B cell (primary cell): ENCODE measurements at regions not wholly inside any gene's neighbourhood (a gene's known extent, or its start where the extent isn't known, plus 50 kb on each side); places are given as distances from the start of the nearest gene placed in this dataset.

ENCODE experiments used
- ATAC-seq: fragments of 200-7000 bp; cut with Tn5 transposase; one replicate; pipeline ENCODE4 v1.10.0; 2021; ENCODE audit warnings: low read depth, mild to moderate bottlenecking, moderate number of reproducible peaks, moderate library complexity
- CTCF ChIA-PET: fragments of 350-600 bp; sonication (Branson Sonifier 250); formaldehyde crosslinking; loops from one replicate; lab custom pipeline; 2021; ENCODE audit warnings: antibody characterized with exemption, inconsistent platforms; lab: Charles Lee
- POLR2A ChIA-PET: fragments of 350-600 bp; sonication (Branson Sonifier 250); formaldehyde crosslinking; loops from one replicate; lab custom pipeline; 2021; ENCODE audit warnings: antibody characterized with exemption; lab: Charles Lee
- DNase-seq: peaks from one replicate; pipeline ENCODE4 v3.0.0; 2013
- H2AFZ ChIP-seq: 2 replicates; pipeline ENCODE4 v1.6.1; 2012; ENCODE audit warnings: mild to moderate bottlenecking, low read depth, low read length; ENCODE audit not compliant: insufficient read depth, poor library complexity, severe bottlenecking
- H3K27ac ChIP-seq, 2 donors: 1 replicate in 1 of 2; 2 replicates in 1 of 2; pipeline ENCODE4 v1.5.1; 2012 to 2013; ENCODE audit warnings: low read length in 2 of 2, mild to moderate bottlenecking in 2 of 2, moderate library complexity in 1 of 2
- H3K27me3 ChIP-seq, 4 experiments: fragments of 200-600 bp in 1 of 4; sonication (generic) in 1 of 4; replicated peaks in 1 of 4; 1 replicate in 2 of 4; 2 replicates in 2 of 4; pipeline versions ENCODE4 v1.6.1 to v1.7.0; 2013 to 2016; ENCODE audit warnings: low read length in 3 of 4, mild to moderate bottlenecking in 2 of 4, mixed read lengths in 1 of 4, moderate library complexity in 1 of 4; ENCODE audit not compliant: insufficient read depth in 4 of 4, control insufficient read depth in 3 of 4; ENCODE audit errors: control extremely low read depth in 1 of 4
- H3K36me3 ChIP-seq, 2 experiments: replicated peaks in 1 of 2; 1 replicate in 1 of 2; 2 replicates in 1 of 2; pipeline versions ENCODE4 v1.6.1 to v1.7.1; 2013; ENCODE audit warnings: low read length in 1 of 2; ENCODE audit not compliant: insufficient read depth in 2 of 2, control insufficient read depth in 1 of 2; ENCODE audit errors: control extremely low read depth in 1 of 2, extremely low read depth in 1 of 2
- H3K4me1 ChIP-seq, 2 donors: fragments of 200-600 bp in 1 of 2; sonication (generic) in 1 of 2; 1 replicate in 1 of 2; 2 replicates in 1 of 2; pipeline versions ENCODE4 v1.5.1 to v1.6.1; 2013 to 2017; ENCODE audit warnings: low read length in 2 of 2; ENCODE audit not compliant: control insufficient read depth in 2 of 2, insufficient read depth in 2 of 2
- H3K4me2 ChIP-seq: replicated peaks from 2 replicates; pipeline ENCODE3; 2012; ENCODE audit warnings: mild to moderate bottlenecking, low read depth, low read length; ENCODE audit not compliant: poor library complexity, severe bottlenecking
- H3K4me3 ChIP-seq, 5 experiments: fragments of 200-600 bp in 1 of 5; sonication (generic) in 1 of 5; 1 replicate in 3 of 5; 2 replicates in 2 of 5; pipeline versions ENCODE4 v1.5.1 to v1.7.0; 2011 to 2016; ENCODE audit warnings: low read length in 4 of 5, mild to moderate bottlenecking in 4 of 5, low read depth in 2 of 5, control low read depth in 1 of 5, moderate library complexity in 1 of 5; ENCODE audit not compliant: insufficient read depth in 1 of 5; ENCODE audit errors: control extremely low read depth in 1 of 5, extremely low read depth in 1 of 5
- H3K79me2 ChIP-seq: fragments of 200-600 bp; sonication (generic); one replicate; pipeline ENCODE4 v1.6.0; 2016; ENCODE audit warnings: low read length; ENCODE audit not compliant: control insufficient read depth, insufficient read depth
- H3K9ac ChIP-seq: fragments of 200-600 bp; sonication (generic); 2 replicates; pipeline ENCODE4 v1.6.1; 2017; ENCODE audit warnings: mild to moderate bottlenecking, low read length, moderate library complexity
- H3K9me3 ChIP-seq, 3 donors: one replicate each; pipeline versions ENCODE4 v1.6.1 to v1.7.1; 2013; ENCODE audit warnings: low read length in 2 of 3; ENCODE audit not compliant: control insufficient read depth in 2 of 3, insufficient read depth in 1 of 3; ENCODE audit errors: control extremely low read depth in 1 of 3
- H4K20me1 ChIP-seq: 2 replicates; pipeline ENCODE4 v1.6.0; 2012; ENCODE audit warnings: mild to moderate bottlenecking, low read length; ENCODE audit not compliant: insufficient read depth, control insufficient read depth, poor library complexity, severe bottlenecking
- H3K27ac Mint-ChIP-seq: one replicate; pipeline ENCODE4 v1.8.0; 2021; ENCODE audit warnings: mixed read lengths
- H3K27me3 Mint-ChIP-seq: one replicate; pipeline ENCODE4 v1.8.0; 2021; ENCODE audit warnings: mixed read lengths
- H3K4me1 Mint-ChIP-seq: one replicate; pipeline ENCODE4 v1.8.0; 2021; ENCODE audit warnings: mixed read lengths
- H3K4me3 Mint-ChIP-seq: one replicate; pipeline ENCODE4 v1.8.0; 2021; ENCODE audit warnings: mixed read lengths
- H3K9me3 Mint-ChIP-seq: one replicate; pipeline ENCODE4 v1.8.0; 2022; ENCODE audit warnings: mixed read lengths; ENCODE audit not compliant: insufficient read depth
- EZH2 ChIP-seq: IDR thresholded peaks from 2 replicates; pipeline ENCODE4 v1.6.1; 2012; ENCODE audit warnings: borderline replicate concordance, low read depth, mild to moderate bottlenecking, moderate library complexity, low read length; ENCODE audit not compliant: insufficient read depth, poor library complexity, severe bottlenecking
- WGBS: methylation state at CpG from one replicate; pipeline ENCODE4 v1.1.5; 2013; ENCODE audit warnings: missing lambda C conversion rate; ENCODE audit not compliant: insufficient coverage; 5-methylcytosine and 5-hydroxymethylcytosine counted together
- intact Hi-C: fragments of 100-400 bp; cut with micrococcal nuclease; formaldehyde crosslinking; loops from one replicate; pipeline ENCODE4 v1.10.0; 2022
- TF ChIP-seq, protein P1 (sequence below): fragments of 200-600 bp; IDR thresholded peaks from one replicate; pipeline ENCODE4 v1.8.0; 2022; ENCODE audit warnings: antibody characterized with exemption, mild to moderate bottlenecking

GRCh38 chr11:70732881-70733196 is 334.5 kb downstream of the CTTN start:
- no peak overlapping the region for H3K4me3 Mint-ChIP-seq
- H3K4me2 ChIP-seq = no peak overlapping the region
- POLR2A ChIA-PET = no interaction called here
- intact Hi-C loops = no loop called here
- peaks cover 0 to 10% (median 0%) of the 10 kb centered on the region in 3 donors for H3K9me3 ChIP-seq
- CTCF ChIA-PET = no interaction called here
- WGBS = 95% methylated on average over 16 of the region's 16 CpGs
- H3K36me3 ChIP-seq = no peaks in the 10 kb centered on the region
- H3K27ac ChIP-seq = no peak overlapping the region
- no peak for DNase-seq
- no peak overlapping the region for H3K9ac ChIP-seq
- H3K27ac Mint-ChIP-seq = no peak overlapping the region
- H2AFZ ChIP-seq = no peak overlapping the region
- H4K20me1 ChIP-seq = no peaks in the 10 kb centered on the region
- H3K27me3 Mint-ChIP-seq = peaks cover 3% of the 10 kb centered on the region
- H3K4me1 ChIP-seq = no peaks in the 10 kb centered on the region
- H3K4me1 Mint-ChIP-seq = no peaks in the 10 kb centered on the region
- TF ChIP-seq, protein P1, sequence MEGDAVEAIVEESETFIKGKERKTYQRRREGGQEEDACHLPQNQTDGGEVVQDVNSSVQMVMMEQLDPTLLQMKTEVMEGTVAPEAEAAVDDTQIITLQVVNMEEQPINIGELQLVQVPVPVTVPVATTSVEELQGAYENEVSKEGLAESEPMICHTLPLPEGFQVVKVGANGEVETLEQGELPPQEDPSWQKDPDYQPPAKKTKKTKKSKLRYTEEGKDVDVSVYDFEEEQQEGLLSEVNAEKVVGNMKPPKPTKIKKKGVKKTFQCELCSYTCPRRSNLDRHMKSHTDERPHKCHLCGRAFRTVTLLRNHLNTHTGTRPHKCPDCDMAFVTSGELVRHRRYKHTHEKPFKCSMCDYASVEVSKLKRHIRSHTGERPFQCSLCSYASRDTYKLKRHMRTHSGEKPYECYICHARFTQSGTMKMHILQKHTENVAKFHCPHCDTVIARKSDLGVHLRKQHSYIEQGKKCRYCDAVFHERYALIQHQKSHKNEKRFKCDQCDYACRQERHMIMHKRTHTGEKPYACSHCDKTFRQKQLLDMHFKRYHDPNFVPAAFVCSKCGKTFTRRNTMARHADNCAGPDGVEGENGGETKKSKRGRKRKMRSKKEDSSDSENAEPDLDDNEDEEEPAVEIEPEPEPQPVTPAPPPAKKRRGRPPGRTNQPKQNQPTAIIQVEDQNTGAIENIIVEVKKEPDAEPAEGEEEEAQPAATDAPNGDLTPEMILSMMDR = no peak
- TF ChIP-seq EZH2 = no peak
- no peak overlapping the region for H3K4me3 ChIP-seq
- ATAC-seq = no peak
- no peaks in the 10 kb centered on the region for H3K79me2 ChIP-seq
- H3K27me3 ChIP-seq = no peaks in the 10 kb centered on the region
- no peaks in the 10 kb centered on the region for H3K9me3 Mint-ChIP-seq

GRCh38 chr11:70733327-70734325 is 335.3 kb downstream of the CTTN start:
- H3K27ac ChIP-seq = no peak overlapping the region
- no peaks in the 10 kb centered on the region for H4K20me1 ChIP-seq
- no peak overlapping the region for H3K27ac Mint-ChIP-seq
- intact Hi-C loops = no loop called here
- WGBS = 87% methylated on average over 20 of the region's 21 CpGs
- no peaks in the 10 kb centered on the region for H3K27me3 ChIP-seq
- ATAC-seq = no peak
- no peaks in the 10 kb centered on the region for H3K79me2 ChIP-seq
- H3K9me3 Mint-ChIP-seq = no peaks in the 10 kb centered on the region
- no peak overlapping the region for H3K4me2 ChIP-seq
- H3K27me3 Mint-ChIP-seq = peaks cover 3% of the 10 kb centered on the region
- H3K4me3 Mint-ChIP-seq = no peak overlapping the region
- H3K9me3 ChIP-seq = peaks cover 0 to 6% (median 0%) of the 10 kb centered on the region in 3 donors
- no peak for TF ChIP-seq EZH2
- TF ChIP-seq, protein P1 = no peak
- POLR2A ChIA-PET = no interaction called here
- CTCF ChIA-PET = no interaction called here
- H2AFZ ChIP-seq = no peak overlapping the region
- DNase-seq = no peak
- H3K4me1 Mint-ChIP-seq = no peaks in the 10 kb centered on the region
- H3K4me1 ChIP-seq = no peaks in the 10 kb centered on the region
- no peak overlapping the region for H3K9ac ChIP-seq
- no peak overlapping the region for H3K4me3 ChIP-seq
- H3K36me3 ChIP-seq = no peaks in the 10 kb centered on the region
